Activated gamma-delta T cell treated with anti-CD3 and anti-CD28 coated beads, Interleukin-2, amount 50 U/mL, for 16 hours (primary cell): ENCODE measurements at regions not wholly inside any gene's neighbourhood (a gene's known extent, or its start where the extent isn't known, plus 50 kb on each side); places are given as distances from the start of the nearest gene placed in this dataset.

Experiments
- DNase-seq: peaks from one replicate; pipeline ENCODE4 v3.0.0-alpha.2; 2020; ENCODE audit warnings: low read depth

DNA sequence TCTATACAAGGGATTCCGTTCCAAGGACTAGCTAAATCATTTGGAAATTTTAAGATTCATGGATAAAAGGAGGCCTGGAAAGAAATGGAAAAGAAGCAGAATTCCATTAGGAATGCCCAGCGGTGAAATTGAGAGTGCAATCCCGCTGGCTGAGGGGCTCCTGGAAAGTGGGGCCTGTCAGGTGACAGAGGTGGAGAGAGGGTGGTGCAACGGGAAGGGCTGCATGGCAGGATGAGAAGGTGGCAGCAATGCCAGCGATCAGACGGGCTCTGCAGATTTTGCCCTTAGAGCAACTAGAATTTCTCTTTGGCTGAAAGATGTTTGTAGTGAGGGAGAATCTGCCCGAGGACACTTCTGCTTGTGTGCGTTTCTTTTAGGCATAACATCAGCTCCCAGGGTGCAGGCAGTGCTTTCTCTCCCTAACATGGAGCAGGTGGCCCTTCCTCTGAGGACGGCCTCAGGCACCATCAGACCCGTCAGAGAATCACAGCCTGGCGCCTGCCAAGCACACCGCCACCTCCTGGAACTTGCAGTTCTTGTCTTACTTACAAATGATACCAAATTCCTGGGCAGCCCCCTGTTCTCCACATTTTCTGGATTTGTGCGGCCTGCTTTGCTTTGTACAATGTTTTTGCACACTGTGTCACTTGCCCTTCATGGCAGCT, 261.6 kb downstream of the NDUFA10 start:
- no peak for DNase-seq

DNA sequence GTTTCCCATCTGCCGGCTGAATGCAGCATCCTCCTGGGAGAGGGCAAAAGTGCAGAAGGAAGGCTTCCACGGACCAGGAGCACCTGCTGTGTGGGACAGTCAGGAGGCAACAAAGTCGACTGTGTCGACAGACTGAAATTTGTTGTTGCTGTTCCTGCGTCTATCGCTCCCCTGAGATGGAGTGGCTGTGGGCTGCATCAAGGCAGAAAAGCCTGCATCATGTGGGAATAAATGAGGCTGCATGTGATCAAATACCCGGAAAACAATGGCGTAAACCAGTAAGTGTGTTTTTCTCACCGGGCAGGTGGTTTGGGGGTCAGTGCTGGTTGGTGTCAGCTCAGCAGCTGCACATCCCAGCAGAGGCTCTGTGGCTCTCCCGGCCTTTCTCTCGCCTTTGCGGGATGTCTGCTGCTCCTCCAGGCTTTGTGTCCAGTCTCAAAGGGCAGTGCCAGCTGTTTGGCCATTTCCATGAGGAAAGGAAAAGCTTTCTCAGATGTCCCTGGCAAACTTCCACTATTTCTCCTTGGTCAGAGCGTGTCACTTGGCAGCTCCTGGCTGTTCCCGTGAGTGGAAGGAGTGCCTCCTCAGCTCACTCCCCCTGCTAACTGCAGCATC, 262.4 kb downstream of the NDUFA10 start:
- DNase-seq = no peak

GRCh38 chr2:239762106-239762505, 263.0 kb downstream of the NDUFA10 start:
- DNase-seq = no peak

GRCh38 chr2:239760596-239760995, 264.5 kb downstream of the NDUFA10 start:
- DNase-seq = no peak

GRCh38 chr2:239758279-239758877, 266.8 kb downstream of the NDUFA10 start:
- no peak for DNase-seq

DNA sequence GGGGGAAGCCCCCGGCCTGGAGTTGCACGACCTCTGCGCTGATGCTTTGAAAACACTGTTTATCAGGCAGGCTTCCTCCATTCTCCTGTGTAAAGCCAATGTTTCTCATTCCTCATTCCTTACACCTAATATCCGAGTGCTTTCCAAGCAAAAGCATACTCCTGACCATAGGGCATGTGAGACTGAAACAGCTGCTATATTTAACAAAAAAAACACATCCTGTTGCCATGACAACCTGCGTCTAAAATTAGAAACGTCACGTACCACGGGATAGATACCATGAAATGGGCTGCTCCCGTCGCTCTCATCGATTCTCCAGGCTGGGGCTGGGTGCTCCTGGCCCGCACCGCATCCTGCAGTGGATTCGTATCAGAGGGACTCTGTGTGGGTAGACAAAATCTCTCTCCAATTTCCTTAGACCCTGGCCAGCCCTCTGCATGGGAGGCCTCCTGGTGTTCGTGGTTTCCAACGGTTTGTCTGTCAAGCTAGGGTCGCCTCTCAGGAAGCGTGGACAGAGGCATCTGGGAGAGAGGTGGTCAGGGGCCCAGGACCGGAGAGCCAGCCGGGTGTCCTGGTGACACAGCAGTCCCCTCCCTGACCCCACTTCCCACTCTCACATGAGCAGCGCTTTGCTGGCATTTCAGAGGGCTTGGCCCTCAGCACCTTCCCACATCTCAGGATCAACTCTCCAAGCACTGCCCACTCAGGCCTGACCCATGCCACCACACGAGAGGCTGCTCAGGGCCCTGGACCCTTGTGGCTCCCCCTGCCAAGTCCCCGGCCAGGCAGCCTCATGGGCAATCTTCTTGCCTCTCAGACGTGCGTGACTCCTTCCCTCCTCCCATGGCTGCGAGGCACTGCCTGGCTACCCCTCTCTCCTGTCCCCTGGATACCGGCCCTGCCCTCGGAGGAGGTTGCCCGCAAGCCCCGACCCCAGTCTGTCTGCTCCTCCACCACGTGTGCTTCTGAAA, 268.1 kb downstream of the NDUFA10 start:
- no peak for DNase-seq

DNA sequence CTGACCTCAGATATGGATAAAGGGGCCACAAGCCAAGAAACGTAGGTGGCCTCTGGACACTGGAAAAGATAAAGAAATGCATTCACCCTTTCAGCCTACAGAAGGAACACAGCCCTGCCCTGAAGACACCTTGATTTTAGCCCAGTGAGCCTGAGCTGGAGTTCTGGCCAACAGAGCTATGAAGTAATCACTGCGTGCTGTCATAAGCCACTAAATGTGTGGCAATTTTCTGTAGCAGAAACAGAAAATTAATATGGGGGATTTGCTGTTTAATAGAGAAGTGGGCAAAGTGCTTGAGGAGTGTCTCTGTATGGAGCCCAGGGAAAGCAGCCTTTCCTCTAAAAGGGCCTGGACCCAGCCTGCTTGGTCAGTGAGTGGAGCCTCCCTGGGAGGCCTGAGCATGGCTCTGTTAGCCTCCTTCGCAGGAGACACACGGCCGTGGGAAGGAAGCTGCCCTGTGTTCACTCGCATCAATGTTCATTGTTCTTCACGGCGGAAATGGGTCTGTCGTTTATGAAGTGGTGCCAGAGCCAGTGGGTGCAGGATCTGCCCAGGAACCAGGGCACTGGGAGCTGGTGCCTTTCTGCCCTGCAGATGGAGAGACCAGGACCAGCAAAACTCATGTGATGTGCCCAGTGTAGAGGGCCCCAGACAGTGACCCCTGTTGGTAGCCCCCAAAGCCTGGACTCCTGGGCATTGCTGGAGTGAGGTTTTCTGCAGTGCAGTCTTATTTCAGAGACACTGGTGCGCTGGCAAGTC, 268.9 kb downstream of the NDUFA10 start:
- no peak for DNase-seq

DNA sequence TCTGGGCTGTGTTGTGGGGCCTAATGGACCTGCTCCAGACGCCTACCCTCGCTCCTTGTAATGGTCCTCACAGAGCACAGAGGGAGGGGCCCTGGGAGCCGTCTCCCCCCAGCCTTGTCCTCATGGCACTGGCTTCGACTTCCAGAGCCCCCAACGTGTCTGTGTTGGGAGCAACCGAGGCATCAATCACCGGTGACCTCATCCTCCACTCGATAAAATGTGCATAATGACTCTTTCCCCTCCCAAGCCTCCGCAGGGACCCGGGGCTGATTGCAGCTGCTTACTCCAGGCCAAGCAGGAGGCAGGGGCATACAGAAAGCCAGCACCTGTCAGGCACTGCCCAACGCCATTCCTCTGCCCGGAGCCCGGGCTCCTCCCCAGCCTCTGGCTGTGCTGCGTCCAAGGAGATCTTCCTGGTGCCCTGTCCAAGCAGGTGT, 271.7 kb downstream of the NDUFA10 start:
- no peak for DNase-seq

DNA sequence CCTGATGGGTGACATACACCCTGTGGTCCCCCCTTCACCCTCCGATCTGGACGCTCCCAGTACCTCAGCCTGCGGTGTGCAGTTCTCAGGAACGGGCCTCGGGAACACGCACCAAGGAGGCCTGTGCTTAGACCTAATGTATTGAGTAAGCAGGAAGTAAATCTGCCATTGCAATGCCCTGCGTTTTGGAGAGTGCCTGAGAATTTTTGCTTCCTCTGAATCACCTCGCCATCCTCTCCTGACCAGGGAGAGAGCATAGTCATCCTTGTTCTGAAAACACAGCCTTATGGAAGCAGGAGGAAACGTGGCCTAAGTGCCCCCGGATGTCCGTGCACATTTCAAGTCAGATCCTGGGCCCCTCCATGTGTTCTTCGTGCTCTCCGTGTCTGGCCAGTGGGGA, 272.2 kb downstream of the NDUFA10 start:
- DNase-seq = no peak

DNA sequence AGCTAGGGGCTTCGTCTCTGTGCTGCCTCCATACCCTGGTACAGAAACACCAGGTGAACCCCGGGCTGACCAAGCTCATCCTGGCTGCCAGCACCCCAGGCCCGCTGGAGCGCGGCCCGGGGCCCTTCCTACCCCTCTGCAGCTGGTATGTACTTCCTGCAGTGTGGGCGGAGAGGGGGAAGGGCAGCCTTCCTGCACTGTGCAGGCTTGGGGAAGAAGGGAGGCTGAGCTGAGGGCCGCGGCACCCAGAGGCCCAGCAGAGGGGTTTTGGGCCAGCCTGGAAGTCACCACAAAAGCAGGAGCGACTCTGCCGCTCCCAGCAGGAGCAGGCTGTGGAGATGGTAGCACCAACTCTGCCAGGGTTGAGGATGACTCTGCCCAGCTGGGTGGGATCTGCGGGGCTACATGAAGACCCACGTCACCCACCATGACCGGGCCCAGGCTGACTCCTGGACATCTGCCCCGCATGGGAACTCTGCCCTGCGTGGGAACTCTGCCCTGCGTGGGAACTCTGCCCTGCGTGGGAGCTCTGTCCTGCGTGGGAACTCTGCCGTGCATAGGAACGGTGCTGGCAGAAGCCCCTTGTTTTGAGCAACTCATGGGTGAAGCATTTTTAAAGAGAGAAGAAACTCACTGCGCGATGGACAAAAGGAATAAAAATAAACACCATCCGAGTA, 273.3 kb downstream of the NDUFA10 start:
- DNase-seq = no peak

DNA sequence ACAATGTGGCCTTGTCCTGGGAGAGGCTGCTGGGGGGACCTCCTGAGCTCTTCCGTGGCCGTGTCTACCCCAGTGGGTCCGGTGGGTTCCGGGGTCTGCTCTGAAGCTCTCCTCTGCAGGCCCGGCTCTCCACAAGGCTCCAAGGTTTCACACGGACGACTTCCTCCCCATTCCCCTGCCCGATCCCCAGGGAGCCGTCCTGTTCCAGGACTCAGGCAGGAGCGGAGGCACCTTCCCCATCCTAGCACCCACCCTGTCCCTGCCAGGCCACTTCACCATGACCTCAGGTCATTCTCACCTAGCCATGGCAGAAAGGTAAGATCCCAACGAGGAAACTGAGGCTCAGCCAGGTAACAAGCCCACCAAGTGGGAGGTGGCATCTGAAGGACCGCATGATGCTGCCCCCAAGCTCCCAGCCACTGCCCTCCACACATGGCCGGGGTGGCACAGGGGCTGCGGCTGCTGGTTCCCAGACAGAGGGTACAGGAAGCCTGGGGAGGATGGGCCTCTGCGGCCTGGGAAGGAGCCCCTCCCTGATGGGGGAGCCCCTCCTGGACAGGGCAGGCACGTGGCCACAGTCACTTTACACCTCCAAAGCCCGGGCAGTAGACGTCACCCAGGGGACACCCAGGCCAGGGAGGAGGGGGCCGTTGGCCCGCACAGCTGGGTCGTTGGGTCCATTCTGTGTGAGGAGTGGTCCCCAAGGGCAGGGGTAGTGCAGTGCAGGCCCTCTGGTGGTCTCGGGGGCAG, 274.0 kb downstream of the NDUFA10 start:
- no peak for DNase-seq

DNA sequence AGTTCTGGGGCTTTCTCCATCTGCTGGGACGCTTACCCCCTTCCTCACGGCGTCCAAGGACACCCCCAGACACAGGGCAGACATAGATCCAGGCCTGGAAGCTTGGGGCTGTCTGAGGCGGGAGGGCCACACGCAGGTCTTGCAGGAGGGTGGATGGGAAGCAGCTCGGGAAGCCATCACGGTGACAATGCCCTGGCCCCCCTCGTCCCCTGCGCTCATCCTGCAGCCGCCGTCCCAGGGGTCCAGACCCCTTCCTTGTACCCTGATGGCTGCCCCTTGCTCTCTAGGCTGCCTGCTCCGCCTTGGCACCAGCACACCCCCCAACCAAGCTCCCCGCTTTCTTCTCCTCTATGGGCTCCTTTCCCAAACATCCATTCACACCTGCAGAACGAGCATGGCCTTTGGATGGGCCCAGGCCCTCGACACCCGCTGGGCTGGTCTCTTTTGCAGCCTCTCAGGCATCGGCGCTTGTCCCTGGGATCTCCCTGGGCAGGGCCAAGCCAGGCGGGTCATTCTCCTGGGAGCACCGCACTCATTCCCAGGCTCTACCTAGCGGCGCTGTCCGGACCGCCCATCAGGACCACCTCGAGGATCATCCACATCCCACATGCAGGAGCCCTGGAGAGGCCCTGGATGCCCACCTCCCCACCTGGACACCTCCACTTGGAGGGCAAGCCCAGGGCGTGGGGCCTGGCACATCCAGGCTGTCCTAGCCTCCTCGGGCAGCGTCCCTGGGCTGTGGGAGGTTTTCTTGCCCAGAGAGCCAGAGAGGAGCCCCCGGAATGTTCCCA, 274.9 kb downstream of the NDUFA10 start:
- no peak for DNase-seq

- no peak for DNase-seq
These were observed 275.8 kb downstream of the NDUFA10 start for GRCh38 chr2:239749272-239749873.

DNA sequence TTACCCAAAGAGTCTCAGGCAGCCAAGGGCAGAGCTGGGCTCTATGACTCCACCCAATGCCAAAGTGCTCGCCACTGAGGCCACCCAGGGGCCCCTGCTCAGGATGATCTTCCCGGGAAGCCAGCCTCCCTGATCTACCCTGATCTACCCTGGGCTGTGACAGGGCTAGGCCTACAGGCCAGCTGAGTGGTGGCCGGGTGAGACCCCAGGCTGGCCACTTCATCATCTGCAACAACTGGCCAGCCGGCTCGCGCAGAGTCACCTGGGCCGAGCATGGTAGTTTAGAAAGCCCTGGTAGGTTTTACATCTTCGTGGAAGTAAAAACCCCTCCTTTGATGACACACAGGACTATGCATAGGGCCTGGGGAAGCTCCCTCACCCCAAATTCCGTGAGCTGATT, 276.3 kb downstream of the NDUFA10 start:
- DNase-seq = no peak

DNA sequence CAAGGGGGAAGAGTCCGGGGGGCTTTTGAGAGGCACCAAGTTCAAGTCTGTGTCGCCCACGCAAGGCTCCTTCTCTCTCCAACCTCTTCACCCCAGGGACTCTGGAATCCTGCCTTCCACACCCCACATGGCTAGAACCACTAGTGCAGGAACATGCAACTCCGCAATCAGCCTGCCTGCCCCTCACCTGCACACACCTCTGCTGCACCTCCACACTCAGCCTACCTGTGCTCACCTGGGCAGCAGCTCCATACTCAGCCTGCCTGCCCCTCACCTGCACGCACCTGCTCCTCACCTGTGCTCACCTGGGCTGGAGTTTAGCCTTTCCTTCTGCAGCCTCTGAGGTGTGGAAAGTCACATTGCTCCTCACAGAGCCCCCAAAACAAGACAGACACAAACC, 277.4 kb downstream of the NDUFA10 start:
- DNase-seq = no peak

GRCh38 chr2:239747274-239747673, 277.9 kb downstream of the NDUFA10 start:
- DNase-seq = no peak

- no peak for DNase-seq
These were observed 278.4 kb downstream of the NDUFA10 start for GRCh38 chr2:239746559-239747246.

DNA sequence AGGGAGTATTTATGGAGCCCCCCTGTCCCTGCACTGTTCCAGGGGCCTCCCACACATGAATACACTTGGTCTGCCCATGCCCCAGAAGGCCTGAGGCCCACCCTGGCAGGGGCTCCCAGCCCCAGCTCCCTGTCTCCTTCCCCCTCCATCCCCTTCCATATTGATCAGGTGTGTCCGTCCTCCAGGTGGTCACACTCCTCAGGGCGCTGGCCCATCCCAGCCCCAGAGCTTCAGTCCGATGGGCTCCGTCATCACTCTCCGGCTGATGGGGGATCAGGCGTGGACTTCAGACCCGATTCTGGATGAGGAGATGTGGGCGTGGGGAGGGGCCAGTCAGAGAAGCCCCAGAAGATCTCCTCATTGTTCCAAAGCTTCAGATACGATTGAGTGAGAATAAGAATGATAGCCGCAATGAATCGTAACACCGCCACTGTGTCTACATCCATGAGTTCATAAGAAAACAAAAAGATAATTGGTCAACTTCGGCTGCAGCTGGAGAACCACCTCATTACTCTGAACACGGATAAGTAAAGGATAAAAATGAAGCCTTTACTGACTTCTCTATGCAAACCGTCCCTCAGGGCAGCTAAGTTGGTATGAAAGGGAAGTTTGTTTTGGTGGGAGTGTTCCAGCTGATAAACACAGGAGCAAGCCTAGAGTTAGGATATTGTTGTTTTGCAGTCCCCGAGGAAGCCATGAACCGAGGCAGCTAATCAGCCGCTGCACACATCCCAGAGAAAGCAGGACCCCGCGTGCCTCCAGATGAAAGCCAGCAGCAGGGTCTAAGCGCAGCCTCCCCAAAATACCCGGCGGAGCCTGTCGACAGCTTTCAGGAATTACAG, 279.5 kb downstream of the NDUFA10 start:
- DNase-seq = no peak
